GM18909 (cell line): ENCODE measurements at regions not wholly inside any gene's neighbourhood (a gene's known extent, or its start where the extent isn't known, plus 50 kb on each side); places are given as distances from the start of the nearest gene placed in this dataset.

Experiments
- ATAC-seq: cut with Tn5 transposase; IDR thresholded peaks from one replicate; pipeline ENCODE4 v1.9.1; 2021; ENCODE audit warnings: mild to moderate bottlenecking; ENCODE audit not compliant: unreplicated experiment, poor library complexity

DNA sequence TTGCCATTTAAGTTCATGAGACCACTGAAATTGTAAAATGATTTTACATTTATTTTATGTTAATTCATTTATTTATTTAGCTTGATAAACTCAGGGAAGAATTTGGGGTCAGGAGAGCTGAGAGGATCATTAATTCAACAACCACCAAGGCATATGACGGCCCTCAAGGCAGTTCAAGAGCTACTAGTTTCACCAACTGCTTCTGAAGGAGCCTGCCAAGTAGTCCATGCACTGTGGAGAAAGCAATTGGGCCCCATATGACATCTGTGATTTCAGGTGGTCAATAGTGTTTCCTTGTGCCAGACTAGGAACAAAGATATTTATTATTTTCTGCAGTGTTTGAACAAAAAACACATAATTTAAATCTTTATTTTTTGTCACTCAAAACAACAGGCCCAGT, 236.4 kb downstream of the CASP12 start:
- ATAC-seq, result no peak

DNA sequence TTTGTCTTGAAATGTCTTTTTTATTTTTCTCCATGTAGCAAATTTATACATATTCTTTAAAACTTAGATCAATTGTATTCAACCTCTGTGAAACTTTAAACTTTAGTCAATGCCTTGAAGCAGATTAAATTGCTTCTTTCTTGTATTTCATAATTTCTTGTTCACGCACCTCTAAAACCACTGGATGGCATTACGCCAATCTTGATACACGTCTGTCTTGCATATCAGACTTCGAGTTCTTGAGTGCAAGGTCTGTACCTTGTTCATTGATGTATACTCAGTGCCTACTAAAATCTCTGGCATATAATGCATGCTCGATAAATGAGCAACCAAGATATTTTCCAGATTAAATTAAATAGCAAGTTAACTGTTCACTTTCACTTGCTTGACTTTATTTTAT, 236.8 kb downstream of the CASP12 start:
- no peak for ATAC-seq

DNA sequence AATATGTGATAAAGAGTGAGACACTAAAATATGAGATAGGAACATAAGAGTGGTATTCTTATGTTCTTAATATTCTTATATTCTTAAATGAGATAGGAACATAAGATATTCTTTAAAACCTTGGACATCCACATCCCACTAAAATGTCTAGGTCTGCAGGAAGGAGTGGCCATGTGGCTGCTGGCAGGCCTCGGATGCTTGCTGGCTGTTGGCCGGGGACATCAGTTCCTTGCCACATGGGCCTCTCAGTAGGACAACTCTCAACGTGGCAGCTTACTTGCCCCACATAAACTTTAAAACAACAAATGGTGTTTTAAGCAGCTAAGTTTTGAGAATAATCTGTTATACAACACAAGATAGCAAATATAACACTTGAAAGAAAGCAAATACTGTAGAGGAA, 240.1 kb downstream of the CASP12 start:
- ATAC-seq, result no peak

- no peak for ATAC-seq
Observed at GRCh38 chr11:104657083-104657482, 241.2 kb downstream of the CASP12 start.

DNA sequence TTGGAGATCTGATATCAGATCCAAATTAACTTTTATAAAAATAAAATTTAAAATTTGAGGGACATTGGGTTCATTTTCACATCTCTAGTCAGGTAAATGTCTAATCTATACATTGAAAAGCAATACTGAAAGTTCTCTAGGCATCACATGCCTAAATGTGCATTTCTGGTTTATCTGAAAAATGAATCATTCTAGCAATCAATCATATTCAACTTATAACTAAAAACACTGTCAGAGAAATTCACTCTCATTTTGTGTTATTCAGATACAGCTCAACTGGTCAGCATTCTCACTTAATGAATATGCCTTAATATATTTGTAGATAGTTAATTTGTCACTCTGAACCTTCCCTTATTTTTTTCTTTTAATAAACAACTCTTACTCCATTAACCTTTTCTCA, 243.2 kb downstream of the CASP12 start:
- ATAC-seq, result no peak

- no peak for ATAC-seq
Observed at GRCh38 chr11:104654181-104654813, 244.0 kb downstream of the CASP12 start.

DNA sequence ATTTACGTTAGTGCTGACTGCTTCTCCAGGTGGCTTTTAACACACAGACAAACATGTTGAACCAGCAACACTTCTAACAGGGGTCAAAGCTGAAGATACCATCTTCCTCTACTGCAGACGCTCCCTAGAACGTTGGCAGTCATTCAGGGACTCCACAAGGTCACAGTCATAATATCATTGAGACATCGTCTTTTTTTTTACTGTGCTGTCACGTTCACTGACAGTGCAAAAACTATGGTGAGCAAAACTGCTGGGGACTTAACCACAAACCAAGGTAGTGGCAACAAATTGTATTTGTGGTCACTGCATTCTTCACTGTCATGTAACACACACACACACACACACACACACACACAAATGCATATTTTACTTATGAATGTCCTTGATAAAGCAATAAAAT, 244.9 kb downstream of the CASP12 start:
- no peak for ATAC-seq

DNA sequence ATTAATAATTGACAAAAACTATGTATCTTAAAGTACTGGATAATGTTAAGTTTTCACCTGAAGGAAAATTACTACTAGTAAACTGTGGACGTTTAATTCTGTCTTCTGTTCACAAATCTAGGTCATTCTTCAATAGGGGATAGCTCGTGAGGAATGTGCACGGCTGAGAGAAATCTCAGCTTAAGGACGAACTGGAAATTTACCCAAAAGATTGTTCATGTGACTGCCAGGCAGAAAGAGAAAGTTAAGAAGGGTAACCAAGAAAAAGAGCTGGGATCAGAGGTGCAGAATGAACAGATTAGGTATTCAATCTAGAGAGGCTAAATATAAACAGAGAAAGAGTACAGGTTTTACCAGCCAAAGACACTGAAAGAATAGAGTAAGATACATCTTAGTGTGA, 245.3 kb downstream of the CASP12 start:
- no peak for ATAC-seq

DNA sequence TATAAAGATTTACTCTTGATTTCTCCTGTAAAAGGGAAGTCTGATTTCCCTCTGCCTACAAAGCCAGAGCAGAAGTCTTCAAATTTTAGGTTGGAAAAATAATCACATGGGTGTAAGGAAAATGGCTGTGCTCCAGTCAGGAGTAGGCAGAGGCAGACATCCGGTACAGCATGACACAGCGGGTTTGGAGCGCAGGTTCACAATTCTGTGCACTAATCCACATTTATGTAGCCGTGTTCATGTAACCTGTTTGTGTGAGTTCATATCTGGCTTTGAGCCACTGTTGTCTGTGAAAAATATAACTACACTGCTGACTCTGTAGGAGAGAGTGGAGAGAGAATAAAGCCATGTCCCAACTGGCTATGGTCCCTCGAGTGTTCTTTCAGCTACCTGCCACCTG, 248.0 kb downstream of the CASP12 start:
- ATAC-seq, result no peak

DNA sequence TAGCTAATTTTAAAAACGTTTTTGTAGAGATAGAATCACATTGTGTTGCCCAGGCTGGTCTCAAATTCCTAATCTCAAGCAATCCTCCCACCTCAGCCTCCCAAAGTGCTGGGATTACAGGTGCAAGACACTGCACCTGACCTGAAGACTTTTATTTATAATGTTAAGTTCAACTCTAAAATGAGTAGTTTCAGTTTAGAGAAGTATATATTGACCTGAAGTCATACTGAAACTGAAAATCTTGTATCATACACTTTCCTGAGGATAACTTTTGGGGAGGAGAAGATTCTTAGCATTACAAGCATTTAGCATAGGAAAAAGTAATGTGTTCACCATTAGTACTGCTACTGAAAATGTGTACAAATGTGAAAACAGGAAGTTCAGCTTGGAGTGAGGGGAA, 249.3 kb downstream of the CASP12 start:
- ATAC-seq, result no peak

GRCh38 chr11:104645261-104646222, 252.7 kb downstream of the CASP12 start:
- no peak for ATAC-seq

DNA sequence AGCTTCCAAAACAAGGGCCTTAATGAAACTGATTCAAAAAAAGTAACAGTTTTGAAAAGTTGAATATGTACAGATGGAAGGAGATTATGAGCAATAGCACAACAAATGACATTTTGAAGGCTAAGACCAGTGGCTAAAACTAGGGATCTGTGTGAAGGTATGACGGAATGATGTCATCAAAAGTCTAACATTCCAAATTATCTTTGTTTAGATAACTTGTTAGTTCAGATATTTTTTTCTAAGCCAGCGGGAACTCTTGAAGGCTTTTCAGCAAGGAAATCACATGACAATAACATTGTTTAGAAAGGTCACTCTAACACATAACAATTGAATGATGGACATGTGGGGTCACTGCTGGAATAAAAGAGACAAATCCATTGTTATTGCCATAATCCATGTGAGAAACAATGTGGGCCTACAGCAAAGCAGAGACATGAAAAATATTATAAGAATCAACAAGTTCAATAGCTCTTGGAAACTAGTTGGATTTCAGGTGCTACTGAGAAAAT, 260.5 kb downstream of the CASP12 start:
- ATAC-seq, result no peak

- no peak for ATAC-seq
Observed at GRCh38 chr11:104633226-104633625, 265.0 kb downstream of the CASP12 start.

GRCh38 chr11:104630352-104630751, 267.9 kb downstream of the CASP12 start:
- no peak for ATAC-seq

- ATAC-seq, result no peak
Observed at GRCh38 chr11:104625246-104625645, 273.0 kb downstream of the CASP12 start.

GRCh38 chr11:104624021-104624420, 274.2 kb downstream of the CASP12 start:
- no peak for ATAC-seq

DNA sequence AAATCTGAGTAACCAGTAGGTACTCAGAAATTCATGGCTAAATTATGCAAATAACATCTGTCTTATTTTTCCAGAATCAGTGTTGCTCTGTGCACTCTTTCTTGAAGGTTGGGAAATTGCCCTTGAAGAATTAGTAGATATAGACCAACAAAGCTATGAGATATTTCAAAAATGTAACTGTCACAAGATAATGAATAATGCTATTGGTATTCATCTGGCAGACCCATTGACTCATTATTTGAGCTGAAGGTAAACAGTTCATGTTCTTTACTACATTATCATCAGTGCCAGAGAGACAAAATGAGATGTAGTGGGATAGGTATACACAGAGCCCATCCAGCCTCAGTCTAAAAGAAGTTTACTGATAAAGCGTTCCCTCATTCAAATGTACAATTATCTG, 274.7 kb downstream of the CASP12 start:
- no peak for ATAC-seq

GRCh38 chr11:104620991-104621390, 277.3 kb downstream of the CASP12 start:
- no peak for ATAC-seq

- ATAC-seq, result no peak
Observed at GRCh38 chr11:104619751-104620150, 278.5 kb downstream of the CASP12 start.

- ATAC-seq, result no peak
Observed at GRCh38 chr11:104618954-104619353, 279.3 kb downstream of the CASP12 start.

DNA sequence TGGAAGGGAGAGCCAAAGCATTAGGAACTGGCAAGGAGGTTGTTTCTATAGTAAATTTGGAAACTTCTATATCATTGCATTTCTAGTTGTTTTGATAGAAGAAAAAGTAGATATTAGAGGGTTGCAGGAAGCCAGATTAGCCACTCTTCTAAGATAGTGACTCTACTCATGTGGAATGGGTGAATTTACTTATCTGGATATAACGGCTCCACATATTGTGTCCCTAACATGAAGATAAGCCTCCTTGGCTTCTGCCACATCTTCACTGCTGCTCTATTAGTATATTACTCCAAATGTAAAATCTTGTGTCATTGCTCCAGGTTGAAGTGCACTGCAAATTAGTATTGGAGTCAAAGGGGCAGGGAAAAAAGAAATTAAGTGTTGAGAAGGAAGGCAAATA, 283.3 kb downstream of the CASP12 start:
- no peak for ATAC-seq
